Nephron (organoid): ENCODE measurements at regions not wholly inside any gene's neighbourhood (a gene's known extent, or its start where the extent isn't known, plus 50 kb on each side); places are given as distances from the start of the nearest gene placed in this dataset.

Experiments
- H3K27ac Mint-ChIP-seq, 3 experiments: 2 replicates each; pipeline ENCODE4 v1.8.0; 2020; ENCODE audit warnings: mixed read lengths in 3 of 3, mild to moderate bottlenecking in 2 of 3, moderate library complexity in 1 of 3
- H3K27me3 Mint-ChIP-seq: 2 replicates; pipeline ENCODE4 v1.8.0; 2021; ENCODE audit warnings: low read depth, mild to moderate bottlenecking, moderate library complexity, mixed read lengths
- H3K36me3 Mint-ChIP-seq: 2 replicates; pipeline ENCODE4 v1.8.0; 2020; ENCODE audit warnings: low read depth, mixed read lengths
- H3K4me1 Mint-ChIP-seq: 2 replicates; pipeline ENCODE4 v1.8.0; 2020; ENCODE audit warnings: mixed read lengths
- H3K4me3 Mint-ChIP-seq, 3 experiments: 2 replicates each; pipeline ENCODE4 v1.8.0; 2020; ENCODE audit warnings: mild to moderate bottlenecking in 3 of 3, mixed read lengths in 3 of 3, moderate library complexity in 2 of 3
- H3K9me3 Mint-ChIP-seq: 2 replicates; pipeline ENCODE4 v1.8.0; 2020; ENCODE audit warnings: mixed read lengths
- TF ChIP-seq, protein P1 (sequence below), 3 experiments: fragments of 200-600 bp; sonication (generic); IDR thresholded peaks; one replicate each; pipeline ENCODE4 v1.5.0; 2021; ENCODE audit warnings: antibody characterized with exemption in 3 of 3; ENCODE audit not compliant: unreplicated experiment in 3 of 3

DNA sequence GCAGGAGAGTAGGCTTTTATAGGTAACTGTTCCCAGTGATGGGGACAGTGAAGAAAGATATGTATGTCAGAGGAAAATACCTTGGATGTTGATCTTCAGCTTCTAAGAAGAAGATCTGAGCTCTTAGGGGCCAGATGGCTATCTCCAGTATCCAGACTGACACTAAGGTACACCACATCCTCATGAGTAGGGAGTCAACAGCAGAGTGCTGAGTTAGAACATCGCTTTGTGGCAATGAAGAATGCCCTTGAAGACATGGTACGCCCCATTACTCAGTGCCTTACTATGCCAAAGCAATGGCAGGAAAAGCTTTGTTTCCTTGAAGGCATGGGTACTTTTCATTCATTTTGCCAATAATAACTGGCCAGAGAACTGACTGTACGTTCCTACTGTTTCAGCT is 263.7 kb downstream of the CEMIP2 start:
- Mint-ChIP-seq H3K36me3 (no peaks in the 10 kb centered on the region), H3K4me1 (no peaks in the 10 kb centered on the region), H3K9me3 (peaks cover 3% of the 10 kb centered on the region), H3K27ac (no peak overlapping the region), H3K4me3 (no peak overlapping the region), H3K27me3 (no peaks in the 10 kb centered on the region)
- TF ChIP-seq, protein P1, sequence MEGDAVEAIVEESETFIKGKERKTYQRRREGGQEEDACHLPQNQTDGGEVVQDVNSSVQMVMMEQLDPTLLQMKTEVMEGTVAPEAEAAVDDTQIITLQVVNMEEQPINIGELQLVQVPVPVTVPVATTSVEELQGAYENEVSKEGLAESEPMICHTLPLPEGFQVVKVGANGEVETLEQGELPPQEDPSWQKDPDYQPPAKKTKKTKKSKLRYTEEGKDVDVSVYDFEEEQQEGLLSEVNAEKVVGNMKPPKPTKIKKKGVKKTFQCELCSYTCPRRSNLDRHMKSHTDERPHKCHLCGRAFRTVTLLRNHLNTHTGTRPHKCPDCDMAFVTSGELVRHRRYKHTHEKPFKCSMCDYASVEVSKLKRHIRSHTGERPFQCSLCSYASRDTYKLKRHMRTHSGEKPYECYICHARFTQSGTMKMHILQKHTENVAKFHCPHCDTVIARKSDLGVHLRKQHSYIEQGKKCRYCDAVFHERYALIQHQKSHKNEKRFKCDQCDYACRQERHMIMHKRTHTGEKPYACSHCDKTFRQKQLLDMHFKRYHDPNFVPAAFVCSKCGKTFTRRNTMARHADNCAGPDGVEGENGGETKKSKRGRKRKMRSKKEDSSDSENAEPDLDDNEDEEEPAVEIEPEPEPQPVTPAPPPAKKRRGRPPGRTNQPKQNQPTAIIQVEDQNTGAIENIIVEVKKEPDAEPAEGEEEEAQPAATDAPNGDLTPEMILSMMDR (IDR thresholded peaks at IDR 0.05; ENCODE audit: unreplicated experiment in 3 of 3): no peak

DNA sequence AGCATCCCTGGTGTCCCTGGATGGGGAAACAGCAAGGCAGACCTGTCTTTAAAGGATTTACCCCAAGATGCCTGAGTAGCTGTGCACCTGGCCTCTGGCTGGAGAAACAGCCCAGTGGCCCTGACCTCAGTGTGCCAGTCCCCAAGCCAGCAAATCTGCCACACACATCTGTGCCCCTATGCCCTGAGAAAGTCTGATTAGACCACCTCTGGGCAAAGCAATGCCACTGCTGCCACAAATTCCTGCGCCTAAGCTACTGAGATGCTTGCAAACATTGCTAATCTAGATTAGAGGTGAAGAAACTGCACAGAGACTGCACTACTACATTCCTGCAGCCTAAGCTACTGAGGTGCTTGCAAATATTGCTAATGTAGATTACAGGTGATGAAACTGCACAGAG is 269.6 kb downstream of the CEMIP2 start:
- H3K27ac Mint-ChIP-seq: no peak overlapping the region
- H3K4me1 Mint-ChIP-seq: no peaks in the 10 kb centered on the region
- TF ChIP-seq, protein P1 (IDR thresholded peaks at IDR 0.05; ENCODE audit: unreplicated experiment in 3 of 3): no peak
- peaks cover 9% of the 10 kb centered on the region for H3K9me3 Mint-ChIP-seq
- H3K4me3 Mint-ChIP-seq: no peak overlapping the region
- no peaks in the 10 kb centered on the region for H3K36me3 Mint-ChIP-seq
- no peaks in the 10 kb centered on the region for H3K27me3 Mint-ChIP-seq

DNA sequence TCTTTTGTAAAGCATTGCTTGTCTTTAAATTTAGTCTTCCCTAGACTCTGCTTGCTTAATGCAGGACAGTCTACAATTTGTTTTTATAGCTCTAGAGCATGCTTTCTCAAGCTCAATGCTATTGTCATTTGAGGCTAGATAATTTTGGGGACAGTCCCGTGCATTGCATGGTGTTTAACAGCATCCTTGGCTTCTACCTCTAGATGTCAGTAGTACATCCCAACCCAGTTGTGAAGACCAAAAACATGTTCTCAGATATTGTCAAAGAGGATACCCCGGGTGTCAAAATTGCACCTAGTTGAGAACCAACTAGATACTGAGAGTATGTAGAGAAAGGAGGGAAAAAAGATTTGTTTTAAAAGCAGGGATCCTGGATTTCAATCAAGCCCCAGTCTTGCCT is 277.5 kb downstream of the CEMIP2 start:
- Mint-ChIP-seq H3K4me1 (no peaks in the 10 kb centered on the region), H3K9me3 (no peaks in the 10 kb centered on the region), H3K27ac (no peak overlapping the region), H3K36me3 (no peaks in the 10 kb centered on the region), H3K27me3 (peaks cover 4% of the 10 kb centered on the region), H3K4me3 (no peak overlapping the region)
- TF ChIP-seq, protein P1 (IDR thresholded peaks at IDR 0.05; ENCODE audit: unreplicated experiment in 3 of 3): no peak

DNA sequence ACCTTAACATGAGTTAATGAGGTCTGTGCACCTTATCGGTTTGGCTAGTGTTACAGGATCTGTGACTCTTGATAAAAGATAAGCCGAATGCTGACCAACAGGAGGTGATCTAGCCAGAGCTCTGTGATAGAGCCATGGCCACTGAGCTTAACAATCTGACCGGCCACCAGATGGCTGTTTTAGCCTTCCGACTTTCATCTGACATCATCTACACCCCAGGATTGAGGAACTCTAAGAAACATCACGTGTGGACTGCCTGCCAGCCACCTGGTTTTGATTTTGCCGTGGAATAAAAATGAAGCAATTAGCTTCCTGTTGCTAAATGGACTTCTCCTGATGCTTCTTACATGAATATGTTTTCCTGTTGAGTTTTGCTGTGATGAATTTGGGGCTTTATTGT is 281.3 kb downstream of the CEMIP2 start:
- no peaks in the 10 kb centered on the region for H3K9me3 Mint-ChIP-seq
- no peak overlapping the region for H3K4me3 Mint-ChIP-seq
- no peaks in the 10 kb centered on the region for H3K36me3 Mint-ChIP-seq
- H3K27ac Mint-ChIP-seq: no peak overlapping the region
- TF ChIP-seq, protein P1 (IDR thresholded peaks at IDR 0.05; ENCODE audit: unreplicated experiment in 3 of 3): no peak
- peaks cover 4% of the 10 kb centered on the region for H3K27me3 Mint-ChIP-seq
- no peaks in the 10 kb centered on the region for H3K4me1 Mint-ChIP-seq

DNA sequence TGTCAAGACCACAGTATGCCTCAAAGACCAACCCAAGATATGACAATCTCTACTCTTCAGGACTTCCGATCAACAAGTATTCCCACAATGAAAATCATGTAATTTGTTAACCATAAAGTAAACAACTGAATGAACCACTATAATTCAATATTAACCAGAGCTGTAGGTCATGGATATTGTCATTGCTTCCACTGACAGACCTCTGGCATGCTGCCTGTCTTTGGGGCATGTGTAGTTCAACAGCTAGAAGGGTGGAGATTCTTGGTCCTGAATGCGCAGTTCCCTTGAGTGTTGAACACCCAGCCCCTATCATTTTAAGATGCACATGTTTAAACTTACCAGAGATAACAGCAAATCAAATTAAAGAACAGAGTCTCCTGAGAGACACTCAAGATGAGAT is 283.0 kb downstream of the CEMIP2 start:
- no peaks in the 10 kb centered on the region for H3K9me3 Mint-ChIP-seq
- no peak overlapping the region for H3K27ac Mint-ChIP-seq
- H3K36me3 Mint-ChIP-seq: no peaks in the 10 kb centered on the region
- TF ChIP-seq, protein P1 (IDR thresholded peaks at IDR 0.05; ENCODE audit: unreplicated experiment in 3 of 3): no peak
- H3K4me1 Mint-ChIP-seq: no peaks in the 10 kb centered on the region
- no peak overlapping the region for H3K4me3 Mint-ChIP-seq
- H3K27me3 Mint-ChIP-seq: peaks cover 4% of the 10 kb centered on the region

DNA sequence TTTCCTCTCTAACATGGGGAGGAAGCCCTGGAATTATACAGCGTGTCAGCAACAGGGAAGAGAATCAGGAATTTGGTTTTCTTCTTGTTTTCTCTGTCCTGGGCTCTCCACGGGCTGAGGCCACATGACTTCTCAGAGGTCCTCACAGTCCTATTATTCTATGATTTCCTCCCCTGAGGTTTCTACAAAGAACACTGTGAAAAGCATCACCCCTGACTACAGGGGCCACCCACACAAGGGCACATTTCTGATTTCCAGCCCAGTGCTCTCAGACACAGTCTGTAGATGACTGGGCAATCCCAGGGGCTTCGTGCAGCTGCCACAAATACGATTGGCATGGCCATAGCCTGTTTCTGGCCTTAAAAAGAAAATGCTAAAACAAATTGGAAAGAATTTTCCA is 284.9 kb downstream of the CEMIP2 start:
- H3K4me3 Mint-ChIP-seq: no peak overlapping the region
- H3K36me3 Mint-ChIP-seq: no peaks in the 10 kb centered on the region
- TF ChIP-seq, protein P1 (IDR thresholded peaks at IDR 0.05; ENCODE audit: unreplicated experiment in 3 of 3): no peak
- no peak overlapping the region for H3K27ac Mint-ChIP-seq
- H3K4me1 Mint-ChIP-seq: no peaks in the 10 kb centered on the region
- peaks cover 3% of the 10 kb centered on the region for H3K27me3 Mint-ChIP-seq
- no peaks in the 10 kb centered on the region for H3K9me3 Mint-ChIP-seq
